HG03354 (cell line): ENCODE measurements at regions not wholly inside any gene's neighbourhood (a gene's known extent, or its start where the extent isn't known, plus 50 kb on each side); places are given as distances from the start of the nearest gene placed in this dataset.
"Not testable (repeated sequence)": the region's sequence is repeated elsewhere in the genome, so short reads cannot be mapped to it uniquely, and the experiment has no call there.

Experiments
- ATAC-seq: cut with Tn5 transposase; IDR thresholded peaks from one replicate; pipeline ENCODE4 v1.9.1; 2021; ENCODE audit warnings: mild to moderate bottlenecking; ENCODE audit not compliant: unreplicated experiment, poor library complexity, severe bottlenecking

GRCh38 chr13:68719815-68720214 is 1387.8 kb upstream of the ATXN8OS start:
- no peak for ATAC-seq

DNA sequence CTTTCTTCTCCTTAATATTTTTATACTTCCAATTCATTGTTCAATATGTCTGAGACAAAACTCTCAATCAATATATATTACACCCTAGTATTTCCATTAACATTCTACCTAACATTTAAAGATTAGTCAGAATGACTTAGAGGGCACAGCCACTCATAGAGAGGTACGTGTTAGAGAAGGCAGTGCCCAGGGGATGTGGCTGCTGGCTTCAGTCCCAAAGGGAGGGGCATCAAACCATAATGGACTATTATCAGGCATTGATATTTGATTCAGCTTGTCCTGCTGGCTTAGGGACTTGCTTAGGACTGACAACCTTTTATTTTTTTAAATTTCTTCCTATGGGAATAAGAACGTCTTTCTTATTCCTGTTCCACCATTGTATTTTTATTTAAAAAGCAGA is 1392.0 kb upstream of the ATXN8OS start:
- ATAC-seq = no peak

DNA sequence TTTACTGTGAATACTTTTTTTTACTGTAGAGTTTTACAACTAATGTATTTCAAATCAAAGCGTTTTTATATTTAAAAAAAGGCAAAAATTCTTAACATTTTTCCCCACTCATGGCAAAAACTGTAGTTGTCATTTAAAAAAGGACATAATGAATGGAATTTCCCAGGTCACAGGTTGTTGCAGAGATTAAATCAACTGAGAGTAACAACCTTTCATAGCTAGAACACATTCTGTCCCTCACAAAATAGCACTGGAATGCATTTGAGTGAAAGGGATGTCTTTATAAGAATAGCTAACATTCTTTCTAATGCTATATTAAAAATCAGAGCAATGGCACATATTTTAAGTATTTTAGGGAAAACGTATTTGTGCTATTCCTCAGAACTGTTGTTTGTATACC is 1393.3 kb upstream of the ATXN8OS start:
- ATAC-seq = no peak

DNA sequence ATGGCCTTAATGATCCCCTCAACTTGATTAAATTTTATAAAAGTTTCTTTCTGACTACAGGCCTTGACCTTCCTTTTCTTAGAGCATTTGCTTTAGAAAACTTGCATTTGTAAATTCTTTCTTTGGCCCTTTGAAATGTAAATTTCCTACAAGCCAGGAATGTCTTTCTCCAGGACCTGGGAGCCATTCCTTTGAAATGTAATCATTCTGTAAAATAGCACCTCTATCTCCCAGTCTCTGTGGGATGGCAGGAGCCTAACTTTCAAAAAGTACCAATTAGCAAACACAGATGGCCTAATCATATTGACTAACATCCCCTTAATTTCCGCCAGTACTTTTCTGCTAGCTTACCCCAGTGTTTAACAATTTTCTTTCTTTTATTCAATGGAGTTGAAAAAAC is 1394.2 kb upstream of the ATXN8OS start:
- no peak for ATAC-seq

GRCh38 chr13:68708336-68708908 is 1399.2 kb upstream of the ATXN8OS start:
- ATAC-seq = no peak

GRCh38 chr13:68706044-68706443 is 1401.6 kb upstream of the ATXN8OS start:
- not testable (repeated sequence) for ATAC-seq

DNA sequence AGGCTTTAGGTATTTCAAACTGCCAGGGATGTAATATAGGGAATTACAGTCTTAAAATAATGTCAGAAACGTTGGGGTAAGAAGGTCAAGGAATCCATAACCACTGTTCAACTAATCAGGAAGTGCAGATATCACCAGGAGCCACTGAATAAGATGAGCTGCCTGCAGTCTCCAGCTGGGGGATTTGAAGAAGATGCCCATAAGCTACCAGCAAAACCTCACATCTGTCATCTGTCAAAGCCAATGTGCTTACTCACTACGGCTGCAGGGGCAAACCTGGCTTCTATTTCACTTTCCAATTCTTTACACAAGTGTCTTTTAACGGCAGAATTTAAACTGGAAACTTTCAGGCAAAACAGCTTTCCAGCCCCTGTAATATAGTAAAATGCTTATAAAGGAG is 1410.1 kb upstream of the ATXN8OS start:
- ATAC-seq = no peak

GRCh38 chr13:68696907-68697306 is 1410.7 kb upstream of the ATXN8OS start:
- no peak for ATAC-seq

- ATAC-seq = no peak
These were observed 1415.6 kb upstream of the ATXN8OS start for GRCh38 chr13:68692049-68692448.

GRCh38 chr13:68690567-68690966 is 1417.1 kb upstream of the ATXN8OS start:
- ATAC-seq = no peak

GRCh38 chr13:68676513-68677115 is 1431.0 kb upstream of the ATXN8OS start:
- no peak for ATAC-seq

- ATAC-seq = no peak
These were observed 1432.4 kb upstream of the ATXN8OS start for GRCh38 chr13:68675209-68675608.

DNA sequence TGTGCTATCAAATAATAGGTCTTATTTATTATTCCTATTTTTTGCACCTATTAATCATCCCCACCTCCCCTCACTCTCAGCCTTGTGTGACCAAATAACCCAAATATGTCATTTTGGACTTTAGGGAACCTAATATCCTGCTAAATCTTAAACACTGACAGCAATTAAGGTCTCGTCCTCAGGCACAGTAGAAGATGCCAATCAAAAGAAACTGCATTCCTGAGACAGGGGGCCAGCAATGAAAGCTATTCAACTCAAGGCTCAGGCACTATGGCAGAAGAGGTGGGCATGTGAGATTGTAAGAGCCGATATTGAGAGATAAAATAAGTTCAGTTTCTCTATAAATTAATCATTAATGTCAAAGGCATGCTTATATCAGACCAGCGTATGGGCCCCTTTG is 1437.7 kb upstream of the PCDH9 start:
- no peak for ATAC-seq

DNA sequence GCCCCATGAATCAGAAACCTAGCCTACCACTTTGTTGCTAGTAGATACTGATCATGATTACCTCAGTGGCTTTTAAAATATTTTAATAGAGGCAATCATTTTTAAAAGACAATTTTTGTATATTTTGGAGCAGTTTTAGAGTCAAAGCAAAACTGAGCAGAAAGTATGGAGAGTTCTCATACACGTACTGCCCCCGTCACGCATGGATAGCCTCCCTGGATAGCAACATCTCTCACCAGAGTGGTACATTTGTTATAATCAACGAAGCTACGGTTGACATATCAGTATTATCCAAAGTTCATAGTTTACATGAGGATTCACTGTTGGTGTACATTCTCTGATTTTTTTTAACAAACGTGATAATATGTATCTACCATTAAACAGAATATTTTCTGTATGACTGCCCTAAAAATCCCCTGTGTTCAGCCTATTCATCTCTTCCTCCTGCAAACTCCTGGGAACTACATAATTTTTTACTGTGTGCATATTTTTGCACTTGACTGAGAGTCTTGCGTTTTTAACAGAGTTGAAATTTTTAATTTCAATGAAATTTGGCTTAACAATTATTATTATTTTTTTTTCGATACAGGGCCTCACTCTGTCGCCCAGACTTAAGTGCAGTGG is 1436.8 kb upstream of the PCDH9 start:
- no peak for ATAC-seq

- ATAC-seq = no peak
These were observed 1415.7 kb upstream of the PCDH9 start for GRCh38 chr13:68645814-68646213.

DNA sequence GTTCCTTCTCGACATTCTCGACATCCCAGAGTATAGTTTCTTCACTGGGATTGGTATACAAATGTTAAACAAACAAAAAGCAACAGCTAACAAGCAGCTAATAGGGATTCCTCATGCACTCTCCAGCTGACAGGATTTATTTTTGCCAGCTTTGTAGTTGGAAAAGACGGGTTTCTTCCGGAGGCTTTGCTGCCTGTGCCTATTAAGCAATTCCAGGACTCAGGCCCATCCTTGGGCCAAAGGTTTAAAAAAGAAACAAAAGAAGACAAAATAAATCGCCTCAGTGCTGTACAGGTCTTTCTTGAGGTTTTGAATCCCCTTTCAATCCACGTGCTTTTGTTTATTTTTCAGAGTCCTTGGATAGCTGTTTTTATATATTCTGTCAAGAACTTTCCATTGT is 1414.5 kb upstream of the PCDH9 start:
- no peak for ATAC-seq

- ATAC-seq = no peak
These were observed 1406.6 kb upstream of the PCDH9 start for GRCh38 chr13:68636784-68637183.

- no peak for ATAC-seq
These were observed 1398.9 kb upstream of the PCDH9 start for GRCh38 chr13:68628994-68629393.

- no peak for ATAC-seq
These were observed 1397.2 kb upstream of the PCDH9 start for GRCh38 chr13:68627379-68627778.

- no peak for ATAC-seq
These were observed 1386.6 kb upstream of the PCDH9 start for GRCh38 chr13:68616600-68617222.

DNA sequence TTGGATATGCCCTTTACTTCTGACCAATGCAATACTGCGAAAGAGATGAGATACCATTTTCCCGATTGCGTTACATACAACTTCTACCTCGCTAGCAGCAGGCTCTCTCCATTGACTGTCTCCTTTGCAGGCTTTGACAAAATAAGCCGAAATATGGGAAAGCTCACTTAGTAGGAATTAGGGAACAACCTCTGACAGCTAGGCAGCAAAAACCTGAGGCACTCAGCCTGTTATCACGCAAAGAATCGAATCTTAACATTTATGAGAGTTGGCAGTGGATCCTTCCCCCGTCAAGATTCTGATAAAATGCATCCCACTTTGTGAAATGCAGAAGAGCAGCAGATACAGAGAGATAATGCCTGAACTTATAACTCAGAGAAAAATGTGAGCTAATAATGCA is 1379.5 kb upstream of the PCDH9 start:
- no peak for ATAC-seq
